ENCODE measurements at regions not wholly inside any gene's neighbourhood (a gene's known extent, or its start where the extent isn't known, plus 50 kb on each side); places are given as distances from the start of the nearest gene placed in this dataset.

- TF ChIP-seq ZNF462 (CRISPR knock-in tag; IDR thresholded peaks at IDR 0.05) (no peak), ZNF114 (CRISPR knock-in tag; IDR thresholded peaks at IDR 0.05) (no peak), ETS1 (IDR thresholded peaks at IDR 0.05) (no peak), ZNF331 (CRISPR knock-in tag; IDR thresholded peaks at IDR 0.05; ENCODE audit: low read depth) (no peak), EZH2phosphoT487 (IDR thresholded peaks at IDR 0.05; ENCODE audit: unreplicated experiment) (no peak)
Measured at GRCh38 chr9:126051446-126052130, 275.0 kb upstream of the MVB12B start (continued).

DNA sequence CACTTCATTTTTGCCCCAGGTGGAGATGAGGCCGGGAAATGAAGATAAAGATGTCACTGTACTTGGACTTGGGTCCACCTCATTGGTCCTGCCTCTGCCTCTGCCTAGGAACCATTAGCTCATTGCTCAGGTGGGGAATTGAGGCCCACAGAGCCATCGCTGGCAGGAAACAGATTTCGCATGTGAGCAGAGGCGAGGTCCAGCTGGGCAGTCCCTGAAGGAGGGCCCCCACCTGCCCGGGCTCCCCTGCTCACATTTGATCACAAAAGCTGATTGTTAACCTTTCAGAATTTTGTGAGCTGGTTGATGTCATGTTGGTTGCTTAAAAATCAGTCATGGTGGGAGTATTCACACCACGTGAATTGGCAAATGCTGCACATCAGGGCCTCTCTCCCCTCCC, 273.8 kb upstream of the MVB12B start:
- no peak overlapping the region for H3K4me3 ChIP-seq
- H4K20me1 ChIP-seq (replicated peaks; ENCODE audit: insufficient read depth): no peaks in the 10 kb centered on the region
- Mint-ChIP-seq H3K4me3 (no peak overlapping the region), H3K27ac (no peak overlapping the region), H3K27me3 (ENCODE audit: insufficient read depth, low read depth, poor library complexity) (peaks cover 6% of the 10 kb centered on the region), H3K9me3 (no peaks in the 10 kb centered on the region), H3K36me3 (ENCODE audit: low read depth) (no peaks in the 10 kb centered on the region), H3K4me1 (peaks cover 11% of the 10 kb centered on the region)
- H2AFZ ChIP-seq: no peak overlapping the region
- H3K27me3 ChIP-seq (ENCODE audit: insufficient read depth): no peaks in the 10 kb centered on the region
- H3K36me3 ChIP-seq (ENCODE audit: insufficient read depth): no peaks in the 10 kb centered on the region
- ATAC-seq: no peak
- no peak overlapping the region for H3K27ac ChIP-seq (ENCODE audit: low read depth)
- no peaks in the 10 kb centered on the region for H3F3A ChIP-seq (replicated peaks; ENCODE audit: low read depth)
- H3K4me2 ChIP-seq: no peak overlapping the region
- DNase-seq (ENCODE audit: low spot score): no peak
- H3K79me2 ChIP-seq (replicated peaks; ENCODE audit: insufficient read depth): no peaks in the 10 kb centered on the region
- no peaks in the 10 kb centered on the region for H3K9me2 ChIP-seq (ENCODE audit: insufficient read depth)
- no peaks in the 10 kb centered on the region; the same call in 1 of the 2 replicates for H3K4me1 ChIP-seq (ENCODE audit: insufficient read depth)
- no peak for TF ChIP-seq JUNB (IDR thresholded peaks at IDR 0.05; ENCODE audit: unreplicated experiment)
- TF ChIP-seq, protein P1, sequence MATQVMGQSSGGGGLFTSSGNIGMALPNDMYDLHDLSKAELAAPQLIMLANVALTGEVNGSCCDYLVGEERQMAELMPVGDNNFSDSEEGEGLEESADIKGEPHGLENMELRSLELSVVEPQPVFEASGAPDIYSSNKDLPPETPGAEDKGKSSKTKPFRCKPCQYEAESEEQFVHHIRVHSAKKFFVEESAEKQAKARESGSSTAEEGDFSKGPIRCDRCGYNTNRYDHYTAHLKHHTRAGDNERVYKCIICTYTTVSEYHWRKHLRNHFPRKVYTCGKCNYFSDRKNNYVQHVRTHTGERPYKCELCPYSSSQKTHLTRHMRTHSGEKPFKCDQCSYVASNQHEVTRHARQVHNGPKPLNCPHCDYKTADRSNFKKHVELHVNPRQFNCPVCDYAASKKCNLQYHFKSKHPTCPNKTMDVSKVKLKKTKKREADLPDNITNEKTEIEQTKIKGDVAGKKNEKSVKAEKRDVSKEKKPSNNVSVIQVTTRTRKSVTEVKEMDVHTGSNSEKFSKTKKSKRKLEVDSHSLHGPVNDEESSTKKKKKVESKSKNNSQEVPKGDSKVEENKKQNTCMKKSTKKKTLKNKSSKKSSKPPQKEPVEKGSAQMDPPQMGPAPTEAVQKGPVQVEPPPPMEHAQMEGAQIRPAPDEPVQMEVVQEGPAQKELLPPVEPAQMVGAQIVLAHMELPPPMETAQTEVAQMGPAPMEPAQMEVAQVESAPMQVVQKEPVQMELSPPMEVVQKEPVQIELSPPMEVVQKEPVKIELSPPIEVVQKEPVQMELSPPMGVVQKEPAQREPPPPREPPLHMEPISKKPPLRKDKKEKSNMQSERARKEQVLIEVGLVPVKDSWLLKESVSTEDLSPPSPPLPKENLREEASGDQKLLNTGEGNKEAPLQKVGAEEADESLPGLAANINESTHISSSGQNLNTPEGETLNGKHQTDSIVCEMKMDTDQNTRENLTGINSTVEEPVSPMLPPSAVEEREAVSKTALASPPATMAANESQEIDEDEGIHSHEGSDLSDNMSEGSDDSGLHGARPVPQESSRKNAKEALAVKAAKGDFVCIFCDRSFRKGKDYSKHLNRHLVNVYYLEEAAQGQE (IDR thresholded peaks at IDR 0.05; ENCODE audit: unreplicated experiment): no peak

Data from GM23338 (cell line).